Hematopoietic multipotent progenitor cell treated with erythropoietin and hydrocortisone succinate and interleukin-3 and kit ligand, for 6 days (in vitro differentiated cells): ENCODE measurements at regions not wholly inside any gene's neighbourhood (a gene's known extent, or its start where the extent isn't known, plus 50 kb on each side); places are given as distances from the start of the nearest gene placed in this dataset.
"Not testable (repeated sequence)": the region's sequence is repeated elsewhere in the genome, so short reads cannot be mapped to it uniquely, and the experiment has no call there.

Experiments
- DNase-seq: peaks from one replicate; pipeline ENCODE4 v3.0.0-alpha.2; 2015

DNA sequence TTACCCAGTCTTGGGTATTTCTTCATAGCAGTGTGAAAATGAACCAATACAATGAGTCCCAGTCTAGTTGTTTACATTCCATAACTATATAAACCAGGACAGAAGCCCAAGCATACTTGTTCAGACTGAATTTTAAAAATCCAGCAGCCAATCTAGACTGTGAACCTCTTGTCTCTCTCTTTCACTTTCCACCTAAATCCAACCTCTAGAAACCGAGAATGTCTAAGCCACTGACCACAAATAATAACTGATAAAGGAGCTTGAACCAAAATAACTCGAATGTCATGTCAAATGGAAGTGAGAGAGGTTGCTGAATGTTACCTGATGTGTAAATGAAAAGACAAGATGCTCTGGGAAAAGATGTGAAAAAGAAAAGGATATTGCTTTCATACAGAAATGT lies 544.7 kb downstream of the NLGN4X start:
- no peak for DNase-seq

DNA sequence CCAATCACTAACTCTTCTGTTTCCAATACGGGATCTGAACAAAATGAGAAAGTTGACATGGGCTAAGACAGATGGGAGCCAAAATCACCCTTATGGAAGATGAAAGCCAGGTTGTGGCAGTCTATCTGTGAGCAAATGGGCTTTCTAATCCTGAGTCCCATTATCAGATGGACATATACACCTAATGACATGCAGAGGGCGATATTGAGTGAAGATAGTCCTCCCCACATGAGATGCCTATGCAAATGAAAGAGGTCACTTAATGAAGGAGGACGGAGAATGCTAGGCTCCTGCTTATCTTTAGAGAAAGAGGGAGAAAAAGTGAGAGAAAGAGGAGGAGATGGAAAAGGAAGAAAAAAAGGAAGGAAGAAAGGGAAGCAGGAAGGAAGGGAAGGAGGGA lies 547.5 kb downstream of the NLGN4X start:
- peak; percentile 48 for DNase-seq

DNA sequence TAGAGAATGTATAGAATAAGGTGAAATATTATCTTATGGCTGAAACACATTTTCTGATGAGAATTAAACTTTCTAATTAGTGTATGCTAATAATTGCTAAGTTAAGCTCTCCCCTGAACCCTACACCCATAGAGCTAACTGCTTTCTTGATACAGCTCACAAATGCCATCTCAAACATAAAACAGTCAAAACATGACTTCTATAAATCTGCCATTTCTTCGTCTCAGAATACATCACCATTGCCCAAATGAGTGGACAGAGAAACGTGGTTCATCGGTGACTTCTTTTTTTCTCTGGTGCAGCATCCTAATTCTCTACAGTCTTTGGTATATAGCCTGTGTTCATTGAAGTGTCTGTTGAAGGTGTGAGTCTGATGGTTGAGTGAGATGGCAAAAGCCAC lies 554.6 kb downstream of the NLGN4X start:
- no peak for DNase-seq

DNA sequence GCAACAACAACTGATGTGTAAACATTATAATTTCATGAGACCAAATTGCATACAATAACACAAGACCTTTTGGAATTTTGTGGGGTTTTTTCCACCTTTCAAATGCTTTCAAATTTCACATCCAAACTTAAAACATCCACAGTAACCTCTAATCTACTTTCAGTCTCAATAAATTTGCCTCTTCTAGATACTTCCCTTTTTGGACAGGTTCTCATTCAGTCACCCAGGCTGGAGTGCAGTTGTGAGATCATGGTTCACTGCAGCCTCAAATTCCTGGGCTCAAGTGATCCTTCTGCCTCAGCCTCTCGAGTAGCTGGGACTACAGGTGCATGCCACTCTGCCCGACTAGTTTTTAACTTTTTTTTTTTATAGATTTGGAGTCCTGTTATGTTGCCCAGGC lies 556.6 kb downstream of the NLGN4X start:
- no peak for DNase-seq

DNA sequence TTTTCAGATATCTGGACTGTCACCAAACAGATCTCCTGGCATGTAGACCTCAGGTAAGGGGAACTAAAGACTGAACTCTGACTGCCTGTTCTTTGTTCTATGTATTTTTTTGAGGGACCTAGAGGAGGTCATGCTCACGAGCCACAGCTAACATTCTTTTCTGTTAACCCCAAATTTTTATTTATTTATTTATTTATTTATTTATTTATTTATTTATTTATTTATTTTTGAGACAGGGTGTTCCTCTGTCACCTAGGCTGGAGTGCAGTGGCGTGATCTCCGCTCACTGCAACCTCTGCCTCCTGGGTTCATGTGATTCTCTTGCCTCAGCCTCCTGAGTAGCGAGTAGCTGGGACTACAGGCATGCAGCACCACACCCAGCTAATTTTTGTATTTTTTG lies 562.0 kb downstream of the NLGN4X start:
- DNase-seq: not testable (repeated sequence)

DNA sequence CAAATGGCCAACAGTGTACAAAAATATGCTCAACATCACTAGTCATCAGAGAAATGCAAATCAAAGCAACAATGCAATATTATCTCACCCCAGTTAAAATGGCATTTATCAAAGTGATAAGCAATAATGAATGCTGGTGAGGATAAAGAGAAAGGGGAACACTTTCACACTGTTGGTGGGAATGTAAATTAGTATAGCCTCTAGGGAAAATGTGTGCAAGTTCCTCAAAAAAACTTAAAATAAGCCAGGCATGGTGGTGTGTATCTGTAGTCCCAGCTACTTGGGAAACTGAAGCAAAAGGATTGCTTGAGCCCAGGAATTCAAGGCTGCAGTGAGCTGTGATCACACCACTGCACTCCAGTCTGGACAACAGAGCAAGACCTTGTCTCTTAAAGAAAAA lies 572.1 kb downstream of the NLGN4X start:
- no peak for DNase-seq

DNA sequence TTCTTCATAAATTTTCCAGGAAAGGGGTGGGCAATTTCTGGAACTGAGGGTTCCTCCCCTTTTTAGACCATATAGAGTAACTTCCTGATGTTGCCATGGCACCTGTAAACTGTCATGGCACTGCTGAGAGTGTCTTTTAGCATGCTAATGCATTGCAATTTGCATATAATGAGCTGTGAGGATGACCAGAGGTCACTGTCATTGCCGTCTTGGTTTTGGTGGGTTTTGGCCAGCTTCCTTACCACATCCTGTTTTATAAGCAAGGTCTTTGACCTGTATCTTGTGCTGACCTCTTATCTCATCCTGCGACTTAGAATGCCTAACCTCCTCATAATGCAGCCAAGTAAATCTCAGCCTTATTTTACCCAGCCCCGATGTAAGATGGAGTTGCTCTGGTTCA lies 577.8 kb downstream of the NLGN4X start:
- DNase-seq: no peak

DNA sequence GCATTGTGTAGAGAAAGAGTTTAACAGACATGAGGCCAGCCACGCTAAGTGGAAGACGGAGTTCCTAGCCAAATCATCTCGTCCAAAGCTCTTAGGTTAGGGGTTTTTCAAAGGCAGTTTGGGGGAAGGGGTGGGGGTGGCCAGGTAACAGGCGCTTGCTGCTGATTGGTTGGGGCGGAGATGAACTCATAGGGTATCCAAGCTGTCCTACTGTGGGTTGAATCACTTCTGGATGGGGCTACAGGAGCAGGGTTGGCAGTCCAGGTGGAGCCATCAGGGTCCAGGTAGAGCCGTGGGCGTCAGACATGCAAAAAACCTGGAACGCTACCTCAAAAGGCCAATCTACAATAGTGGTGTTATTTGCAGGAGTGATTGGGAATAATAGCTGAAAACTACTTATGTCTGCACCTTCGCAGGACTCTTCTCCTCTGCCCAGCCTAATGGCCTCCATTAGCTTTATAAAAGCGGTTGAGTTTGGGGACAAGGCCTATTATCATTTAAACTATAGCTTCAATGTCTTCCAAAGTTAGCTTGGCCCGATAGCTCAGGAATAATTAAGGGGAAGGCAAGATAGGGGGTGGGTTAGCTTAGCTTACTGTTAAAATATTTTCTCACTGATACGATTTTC lies 579.6 kb downstream of the NLGN4X start:
- DNase-seq: no peak

DNA sequence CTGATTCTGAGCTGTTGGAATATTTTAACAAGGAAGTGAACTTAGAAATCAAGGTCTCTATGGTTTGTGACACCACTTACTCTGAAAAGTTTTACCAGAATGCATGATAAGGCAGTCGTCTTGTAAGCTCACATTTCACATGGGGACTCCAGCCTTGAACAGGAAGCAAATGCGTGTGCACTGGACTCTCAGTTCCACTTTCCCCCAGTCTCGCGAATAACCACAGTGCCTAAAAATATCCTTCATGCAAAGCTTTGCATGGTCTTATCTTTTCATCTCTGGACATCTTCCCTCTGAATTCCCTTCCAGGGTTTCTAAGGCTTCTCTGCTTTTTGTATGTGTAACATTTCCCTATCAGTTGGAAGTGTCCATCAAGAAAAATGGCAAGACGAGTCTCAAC lies 581.8 kb downstream of the NLGN4X start:
- no peak for DNase-seq

DNA sequence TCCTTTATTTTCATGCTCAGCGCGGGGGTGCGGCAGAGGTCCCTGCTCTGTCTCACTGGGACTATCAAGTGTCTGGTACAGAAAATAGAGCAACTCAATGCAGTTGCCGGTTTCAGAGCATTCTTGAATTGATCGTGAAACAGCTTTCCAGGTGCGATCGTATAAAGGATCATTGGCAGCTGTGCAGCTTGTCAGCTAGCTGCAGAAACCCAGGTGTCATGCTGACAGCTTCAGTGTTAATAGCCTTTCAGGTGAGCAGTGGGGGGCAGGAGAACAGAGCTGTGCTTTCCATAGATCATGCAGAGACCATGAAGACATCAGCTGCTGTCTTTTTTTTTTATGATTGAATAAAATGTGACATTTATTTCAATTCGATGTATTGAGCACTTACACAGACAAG lies 583.9 kb downstream of the NLGN4X start:
- no peak for DNase-seq

DNA sequence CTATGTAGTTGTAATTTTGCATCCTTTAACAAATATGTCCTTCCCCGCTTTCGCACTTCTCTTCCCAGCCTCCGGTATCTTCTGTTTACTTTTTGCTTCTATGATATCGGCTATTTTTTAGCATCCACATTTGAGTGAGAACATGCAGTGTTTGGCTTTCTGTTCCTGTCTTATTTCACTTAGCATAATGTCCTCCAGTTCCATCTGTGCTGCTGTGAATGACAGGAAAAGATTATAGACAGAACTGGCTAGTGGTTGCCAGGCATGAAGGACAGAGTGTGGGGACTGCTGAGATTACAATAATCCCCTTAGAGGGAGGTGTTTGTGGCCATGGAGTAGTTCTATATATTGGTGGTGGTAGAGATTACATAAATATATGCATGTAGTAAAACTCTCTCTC lies 588.6 kb downstream of the NLGN4X start:
- no peak for DNase-seq

DNA sequence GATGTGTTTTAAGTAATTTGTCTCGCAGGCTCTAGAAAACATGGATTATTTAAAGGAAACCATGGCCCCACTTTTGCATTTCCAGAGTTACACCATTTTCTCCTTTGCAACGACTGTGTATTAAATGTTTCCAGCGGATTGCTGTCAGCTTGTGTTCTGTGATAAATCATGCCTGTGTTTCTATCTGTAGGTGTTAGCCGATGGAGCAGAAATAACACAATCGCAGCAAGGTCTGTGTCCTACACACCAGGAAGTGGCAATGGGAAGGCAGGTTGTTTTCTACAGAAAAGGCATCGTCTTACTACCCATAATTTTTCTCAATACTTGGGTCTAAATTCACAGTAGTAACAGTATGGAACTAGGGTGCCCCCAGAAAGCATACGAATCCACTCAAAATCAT lies 590.1 kb downstream of the NLGN4X start:
- DNase-seq: no peak

DNA sequence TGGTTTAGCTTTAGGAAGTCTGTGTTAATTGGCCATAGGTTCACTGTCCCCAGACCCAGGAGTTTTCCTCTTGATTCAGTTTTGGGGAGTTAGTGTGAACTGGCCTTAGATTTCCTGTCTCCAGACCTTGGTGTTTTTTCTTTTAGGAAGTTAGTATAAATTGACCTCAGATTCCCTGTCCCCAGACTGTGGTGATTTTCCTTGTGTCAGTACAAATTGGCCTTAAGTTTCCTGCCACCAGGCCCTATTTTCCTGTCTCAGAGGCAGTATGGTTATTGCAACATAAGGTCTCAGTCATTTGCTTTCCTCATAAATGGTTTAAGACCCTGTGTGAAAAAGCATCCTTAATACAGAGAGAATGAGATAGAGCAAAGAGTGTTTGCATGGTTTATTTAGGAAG lies 595.8 kb downstream of the NLGN4X start:
- no peak for DNase-seq

DNA sequence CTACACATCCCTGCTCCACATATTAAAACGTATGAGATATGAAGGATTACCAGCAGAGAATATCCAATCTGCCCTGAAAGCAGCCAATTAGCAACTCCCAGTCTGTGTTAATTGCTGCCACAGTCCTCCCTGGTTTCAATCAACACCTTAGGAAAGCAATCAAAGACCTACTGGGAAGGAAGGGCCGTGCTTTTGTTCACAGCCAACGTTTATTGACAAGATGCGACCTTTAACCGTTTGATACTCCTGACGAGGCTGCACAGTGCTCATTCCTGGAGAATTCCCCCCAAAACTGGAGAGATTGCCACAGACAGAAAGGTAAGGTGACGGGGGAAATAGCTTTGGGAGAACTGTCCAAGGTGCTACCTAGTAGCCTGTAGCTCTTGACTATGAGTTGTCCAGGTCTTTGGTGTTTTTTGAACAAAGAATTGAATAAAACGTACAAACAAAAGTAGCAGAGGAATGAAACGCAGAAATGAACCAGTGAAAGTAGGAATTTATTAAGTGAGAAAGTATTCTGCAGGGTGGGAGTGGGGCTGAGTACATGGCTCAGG lies 596.5 kb downstream of the NLGN4X start:
- no peak for DNase-seq

DNA sequence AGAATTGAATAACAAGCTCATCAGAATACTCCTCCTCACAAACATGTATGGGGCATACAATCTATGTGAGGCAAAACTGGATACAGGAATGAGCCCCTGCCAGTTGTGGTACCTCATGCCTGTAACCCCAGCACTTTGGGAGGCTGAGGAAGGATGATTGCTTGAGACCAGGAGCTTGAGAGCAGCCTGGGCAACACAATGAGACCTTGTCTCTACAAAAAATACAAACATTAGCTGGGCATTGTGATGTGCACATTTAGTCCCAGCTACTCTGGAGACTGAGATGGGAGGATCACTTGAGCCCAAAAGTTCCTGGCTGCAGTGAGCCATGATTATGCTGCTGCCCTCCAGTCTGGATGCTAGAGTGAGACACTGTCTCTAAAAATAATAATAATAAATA lies 611.0 kb downstream of the NLGN4X start:
- DNase-seq: no peak

DNA sequence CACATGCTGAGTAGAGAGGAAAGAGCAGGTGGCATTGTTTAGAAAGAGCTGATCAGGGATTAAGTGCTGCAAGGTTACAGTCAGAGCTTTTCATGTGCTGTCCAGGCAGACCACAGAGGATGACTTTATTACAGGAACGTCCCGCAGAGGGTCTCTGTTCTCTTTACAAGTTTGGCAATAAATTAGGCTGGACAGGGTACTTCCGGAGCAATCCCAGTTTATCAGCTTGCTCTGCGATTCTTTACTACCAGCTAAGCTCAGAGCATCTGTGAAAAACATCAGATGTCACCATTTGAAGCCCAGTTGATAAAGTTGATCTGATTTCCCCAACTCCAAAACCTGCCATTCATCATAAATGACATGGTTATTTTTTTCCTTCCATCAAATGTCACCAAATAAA lies 633.1 kb downstream of the NLGN4X start:
- DNase-seq: no peak

DNA sequence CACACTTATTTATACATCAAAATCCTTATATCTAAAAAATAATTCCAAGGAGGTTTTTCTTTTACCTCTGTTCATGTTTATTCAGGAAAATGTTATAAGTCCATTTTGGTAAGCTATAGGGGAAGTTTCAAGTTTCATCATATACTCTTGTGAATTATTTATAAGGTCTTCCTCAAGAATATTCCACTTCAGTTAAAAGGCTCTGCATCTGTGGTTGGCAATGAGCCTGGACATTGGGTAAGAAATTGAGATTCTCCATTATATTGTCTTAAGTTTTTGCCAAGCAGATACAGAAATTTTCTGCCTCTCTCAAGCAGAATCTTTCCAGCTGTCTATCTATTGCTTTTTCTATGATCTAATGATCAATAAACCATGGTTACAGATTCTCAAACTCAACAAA lies 641.9 kb downstream of the NLGN4X start:
- DNase-seq: no peak

DNA sequence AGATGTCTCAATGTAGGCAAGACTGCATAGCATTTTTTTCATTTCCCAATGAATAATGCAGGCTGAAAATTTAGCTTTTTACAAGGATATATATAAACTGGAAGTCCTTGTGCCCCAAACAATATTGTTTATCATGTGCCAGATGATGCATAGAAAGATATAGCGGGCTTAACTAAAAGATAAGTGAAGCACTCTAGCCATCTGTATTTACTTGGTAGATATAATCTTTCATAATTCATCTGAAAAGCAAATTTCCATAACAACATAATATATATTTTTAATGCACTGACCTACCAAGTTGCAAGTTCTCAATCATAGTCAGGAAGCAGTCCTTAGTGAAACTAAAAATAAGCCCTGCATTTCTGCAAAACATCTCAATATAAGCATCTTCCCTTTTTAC lies 653.3 kb downstream of the NLGN4X start:
- DNase-seq: no peak

DNA sequence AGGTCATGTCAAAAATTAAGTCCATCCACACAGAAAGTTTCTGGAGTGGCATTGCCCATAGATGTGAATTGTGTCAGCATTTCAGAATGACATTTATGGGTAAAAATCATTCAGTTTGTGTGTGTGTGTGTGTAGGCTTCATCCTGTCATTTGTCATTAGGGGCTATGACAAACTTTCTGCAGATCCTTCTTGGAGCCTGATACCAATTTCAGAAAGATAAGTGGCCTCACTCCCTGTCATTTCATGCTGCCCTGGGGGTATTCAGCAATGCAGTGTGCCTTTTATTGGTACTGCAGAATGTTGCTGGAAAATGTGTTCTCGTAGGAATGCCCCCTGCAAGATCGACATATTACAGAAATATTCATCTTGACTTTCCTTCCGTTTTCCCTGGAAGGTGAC lies 659.7 kb downstream of the NLGN4X start:
- DNase-seq: no peak

DNA sequence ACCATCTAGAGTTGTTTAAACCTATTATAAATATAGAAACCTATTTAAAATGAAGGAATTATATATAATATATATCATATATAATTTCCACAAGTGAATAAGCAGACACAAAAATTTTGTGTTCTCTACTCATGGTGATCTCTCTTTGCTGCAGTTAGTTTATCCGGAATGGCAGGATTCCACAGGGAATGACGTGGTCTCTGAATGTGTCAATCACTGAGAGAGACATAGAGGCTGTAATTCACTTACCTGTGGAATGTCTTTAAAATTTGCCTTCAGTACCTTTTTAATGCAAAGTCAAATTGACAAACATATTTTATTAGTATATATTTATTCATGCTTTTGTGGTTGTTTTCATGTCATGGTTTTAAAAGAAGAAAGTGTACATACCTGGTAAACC lies 669.3 kb downstream of the NLGN4X start:
- DNase-seq: no peak

DNA sequence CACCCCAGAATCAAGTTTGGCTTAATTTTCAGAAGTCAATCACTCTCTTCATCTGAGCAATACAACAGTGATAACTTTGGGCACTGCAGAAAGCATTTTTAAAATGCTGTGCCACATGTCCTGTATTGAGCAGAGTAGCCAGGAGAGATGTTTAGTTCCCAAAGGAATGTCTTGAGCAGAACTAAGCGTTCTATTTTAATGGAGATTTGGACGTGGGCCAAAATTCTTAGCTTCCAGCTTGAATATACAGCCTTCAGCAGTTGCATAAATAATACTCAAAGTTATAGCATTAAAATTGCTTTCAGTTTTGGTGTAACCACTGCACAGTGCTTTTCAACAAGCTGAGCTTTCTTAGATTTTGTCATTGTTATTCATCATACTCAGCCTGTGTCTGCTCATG lies 679.2 kb downstream of the NLGN4X start:
- DNase-seq: no peak

DNA sequence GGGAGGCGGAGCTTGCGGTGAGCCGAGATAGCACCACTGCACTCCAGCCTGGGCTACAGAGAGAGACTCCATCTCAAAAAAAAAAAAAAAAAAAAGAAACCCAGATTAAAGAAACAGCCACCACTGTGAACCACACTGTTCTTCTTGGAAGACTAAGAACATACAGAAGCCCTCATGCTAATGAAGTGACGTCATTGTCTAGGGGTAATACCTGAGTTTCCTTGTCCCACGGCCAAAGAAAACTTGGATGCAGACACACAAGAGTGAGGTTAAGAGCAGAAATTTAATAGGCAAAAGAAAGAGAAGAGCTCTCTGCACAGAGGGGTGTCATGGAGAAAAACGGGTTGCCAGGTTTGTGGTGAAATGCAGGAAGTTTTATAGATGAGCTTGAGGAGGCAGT lies 691.6 kb downstream of the NLGN4X start:
- DNase-seq: no peak

DNA sequence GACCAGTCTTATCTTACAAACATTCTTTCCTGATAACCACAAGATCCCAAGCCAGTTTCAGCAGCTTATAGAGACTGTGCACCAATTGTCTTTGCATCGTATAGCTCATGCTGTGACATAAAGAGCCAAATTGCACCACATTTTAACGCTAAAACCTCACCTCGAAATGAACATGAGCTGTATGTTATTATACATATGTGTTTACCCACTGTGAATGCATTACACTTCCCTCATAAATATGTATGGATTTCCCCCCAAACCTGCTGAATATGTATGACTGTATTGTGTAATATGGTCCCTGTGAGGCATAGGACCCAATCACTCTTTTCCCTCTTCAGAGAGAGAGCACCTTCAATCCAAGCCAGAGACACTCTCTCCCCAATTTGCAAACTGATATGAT lies 692.4 kb downstream of the NLGN4X start:
- no peak for DNase-seq

DNA sequence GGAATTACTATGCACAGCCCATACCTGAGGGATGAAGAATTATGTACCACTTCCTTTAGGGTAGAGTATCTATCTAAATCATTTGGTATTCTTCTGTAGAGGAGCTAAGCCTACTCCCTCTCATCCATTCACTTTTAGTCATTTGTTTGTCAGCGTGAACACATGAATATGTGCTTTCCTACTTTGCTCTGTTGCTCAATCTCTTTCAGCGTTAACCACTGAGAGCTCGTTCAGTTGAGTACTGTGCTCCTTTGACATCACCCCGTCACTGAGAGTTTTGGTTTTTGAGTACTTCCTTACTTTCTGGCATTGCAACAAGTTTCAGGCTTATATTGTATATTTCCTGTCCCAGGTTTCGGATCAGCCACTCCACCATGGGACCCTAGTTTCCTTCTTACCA lies 700.6 kb downstream of the NLGN4X start:
- no peak for DNase-seq

DNA sequence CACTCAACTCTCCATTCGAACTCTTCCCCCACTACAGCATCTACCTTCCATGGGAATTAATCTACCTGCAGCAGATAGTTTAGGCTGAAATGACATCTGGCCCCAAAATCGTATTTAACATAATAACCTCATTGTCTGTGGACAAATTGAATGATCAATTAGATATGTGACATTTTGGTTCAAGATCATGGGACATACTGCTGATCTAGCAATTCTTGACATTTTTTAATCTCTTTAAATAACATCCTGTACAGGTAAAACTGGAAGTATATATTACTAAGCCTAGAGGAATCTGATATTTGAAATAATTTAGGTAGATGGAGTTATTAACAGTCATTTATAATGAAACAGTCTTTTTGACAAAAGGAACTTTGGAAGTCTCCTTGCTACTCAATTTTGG lies 702.5 kb downstream of the NLGN4X start:
- no peak for DNase-seq
